IMR-90 (cell line): ENCODE measurements at regions not wholly inside any gene's neighbourhood (a gene's known extent, or its start where the extent isn't known, plus 50 kb on each side); places are given as distances from the start of the nearest gene placed in this dataset.
A peak's percentile ranks its signal among the peaks of the same experiment; 100 is the strongest.

Experiments used
- ATAC-seq: fragments of 200-7000 bp; cut with Tn5 transposase; 2 replicates; pipeline ENCODE4 v1.9.1; 2020; ENCODE audit warnings: low read depth, mild to moderate bottlenecking, moderate library complexity
- BruUV-seq: library from RNA; stranded (reverse); fragments of 400-500 nt; replicated peaks from 2 replicates; lab custom pipeline; 2021; lab: Mats Ljungman, UMichigan
- CTCF ChIA-PET: fragments of 300-600 bp; formaldehyde crosslinking; extraction: SDS; loops from one replicate; lab custom pipeline; 2021; ENCODE audit warnings: antibody characterized with exemption; lab: Yijun Ruan, JAX
- POLR2A ChIA-PET: fragments of 300-600 bp; sonication (Branson Sonifier 250); formaldehyde crosslinking; loops from one replicate; lab custom pipeline; 2022; ENCODE audit warnings: antibody characterized with exemption; ENCODE audit not compliant: unreplicated experiment; lab: Charles Lee
- DNase-seq: peaks from one replicate; pipeline ENCODE4 v3.0.0; 2013
- H2AFZ ChIP-seq: replicated peaks from 2 replicates; pipeline ENCODE3; 2013; ENCODE audit warnings: low read length, mild to moderate bottlenecking; ENCODE audit not compliant: poor library complexity
- H2AK5ac ChIP-seq: 2 replicates; pipeline ENCODE4 v1.6.1; 2013; ENCODE audit warnings: low read depth, low read length, inconsistent platforms
- H2AK9ac ChIP-seq: replicated peaks from 2 replicates; pipeline ENCODE3; 2013; ENCODE audit warnings: mild to moderate bottlenecking, low read depth, low read length, moderate library complexity; ENCODE audit not compliant: poor library complexity
- H2BK120ac ChIP-seq: 2 replicates; pipeline ENCODE4 v1.6.1; 2013; ENCODE audit warnings: low read depth, low read length, inconsistent platforms
- H2BK15ac ChIP-seq: 3 replicates; pipeline ENCODE4 v1.6.1; 2013; ENCODE audit warnings: low read depth, low read length, inconsistent platforms
- H2BK20ac ChIP-seq: 2 replicates; pipeline ENCODE4 v1.6.1; 2013; ENCODE audit warnings: low read depth, mild to moderate bottlenecking, inconsistent platforms, low read length, moderate library complexity
- H2BK5ac ChIP-seq: 2 replicates; pipeline ENCODE4 v1.6.1; 2013; ENCODE audit warnings: mild to moderate bottlenecking, low read depth, low read length, inconsistent platforms; ENCODE audit not compliant: poor library complexity, severe bottlenecking
- H3K14ac ChIP-seq: replicated peaks from 2 replicates; pipeline ENCODE4 v1.6.1; 2013; ENCODE audit warnings: low read depth, low read length, inconsistent platforms
- H3K18ac ChIP-seq: 2 replicates; pipeline ENCODE4 v1.6.1; 2013; ENCODE audit warnings: low read depth, low read length, control low read depth
- H3K23ac ChIP-seq: 2 replicates; pipeline ENCODE4 v1.6.1; 2013; ENCODE audit warnings: low read depth, low read length, inconsistent platforms
- H3K27ac ChIP-seq: 2 replicates; pipeline ENCODE4 v1.5.1; 2013; ENCODE audit warnings: mild to moderate bottlenecking, control low read depth, low read length; ENCODE audit not compliant: insufficient read depth
- H3K27me3 ChIP-seq: 2 replicates; pipeline ENCODE4 v1.6.1; 2013; ENCODE audit warnings: low read length; ENCODE audit not compliant: control insufficient read depth, insufficient read depth
- H3K36me3 ChIP-seq: 2 replicates; pipeline ENCODE4 v1.6.1; 2013; ENCODE audit warnings: low read length, mixed read lengths; ENCODE audit not compliant: control insufficient read depth, insufficient read depth
- H3K4ac ChIP-seq: 2 replicates; pipeline ENCODE4 v1.6.1; 2013; ENCODE audit warnings: low read depth, low read length, inconsistent platforms
- H3K4me1 ChIP-seq: 2 replicates; pipeline ENCODE4 v1.6.1; 2013; ENCODE audit warnings: low read length, mixed read lengths; ENCODE audit not compliant: control insufficient read depth, insufficient read depth
- H3K4me2 ChIP-seq: 2 replicates; pipeline ENCODE4 v1.6.1; 2013; ENCODE audit warnings: low read depth, mild to moderate bottlenecking, control low read depth, low read length, moderate library complexity
- H3K4me3 ChIP-seq: 2 replicates; pipeline ENCODE4 v1.5.1; 2013; ENCODE audit warnings: low read depth, mild to moderate bottlenecking, control low read depth, low read length, moderate library complexity; ENCODE audit not compliant: insufficient read depth
- H3K56ac ChIP-seq: 2 replicates; pipeline ENCODE4 v1.6.1; 2013; ENCODE audit warnings: low read length, inconsistent platforms; ENCODE audit not compliant: insufficient read depth; ENCODE audit errors: extremely low read depth
- H3K79me1 ChIP-seq, 2 experiments: 2 replicates each; pipeline ENCODE4 v1.6.1; 2013; ENCODE audit warnings: low read length in 2 of 2, inconsistent platforms in 1 of 2, low read depth in 1 of 2
- H3K9ac ChIP-seq: 2 replicates; pipeline ENCODE4 v1.6.1; 2013; ENCODE audit warnings: low read depth, low read length, control low read depth
- H3K9me1 ChIP-seq: 2 replicates; pipeline ENCODE4 v1.6.1; 2013; ENCODE audit warnings: low read length, inconsistent platforms; ENCODE audit not compliant: insufficient read depth
- H3K9me3 ChIP-seq: 2 replicates; pipeline ENCODE4 v1.6.1; 2013; ENCODE audit warnings: low read length; ENCODE audit not compliant: control insufficient read depth, insufficient read depth
- H4K20me1 ChIP-seq: 2 replicates; pipeline ENCODE4 v1.6.1; 2013; ENCODE audit warnings: low read length, inconsistent platforms; ENCODE audit not compliant: insufficient read depth
- H4K5ac ChIP-seq: 2 replicates; pipeline ENCODE4 v1.6.1; 2013; ENCODE audit warnings: mild to moderate bottlenecking, low read depth, low read length, control low read depth
- H4K8ac ChIP-seq, 2 experiments: 2 replicates each; pipeline ENCODE4 v1.6.1; 2013; ENCODE audit warnings: low read depth in 2 of 2, low read length in 2 of 2, control low read depth in 1 of 2, inconsistent platforms in 1 of 2
- H4K91ac ChIP-seq: 2 replicates; pipeline ENCODE4 v1.6.1; 2013; ENCODE audit warnings: low read depth, low read length, inconsistent platforms; ENCODE audit not compliant: insufficient read depth
- BHLHE40 ChIP-seq: fragments of 150-350 bp; IDR thresholded peaks from 2 replicates; pipeline ENCODE4 v1.6.1; 2016; ENCODE audit warnings: mild to moderate bottlenecking, low read depth, low read length
- CEBPB ChIP-seq: IDR thresholded peaks from 2 replicates; pipeline ENCODE4 v1.6.1; 2012; ENCODE audit warnings: low read depth, low read length, improper control_type of control experiment
- CTCF ChIP-seq: conservative IDR thresholded peaks from 2 replicates; pipeline ENCODE4 v1.5.1; 2012; ENCODE audit warnings: mild to moderate bottlenecking, low read depth, low read length, improper control_type of control experiment
- ELK1 ChIP-seq: fragments of 150-350 bp; IDR thresholded peaks from 2 replicates; pipeline ENCODE4 v1.6.1; 2016; ENCODE audit warnings: low read depth, mild to moderate bottlenecking, low read length, moderate library complexity, borderline replicate concordance
- FOS ChIP-seq: fragments of 150-350 bp; IDR thresholded peaks from 2 replicates; pipeline ENCODE4 v1.6.1; 2016; ENCODE audit warnings: low read depth, low read length
- MAFK ChIP-seq: IDR thresholded peaks from 2 replicates; pipeline ENCODE4 v1.6.1; 2012; ENCODE audit warnings: low read depth, low read length, improper control_type of control experiment
- MAZ ChIP-seq: IDR thresholded peaks from 2 replicates; pipeline ENCODE4 v1.6.1; 2012; ENCODE audit warnings: low read depth, mild to moderate bottlenecking, low read length, improper control_type of control experiment, moderate library complexity, borderline replicate concordance
- MXI1 ChIP-seq: IDR thresholded peaks from 2 replicates; pipeline ENCODE4 v1.6.1; 2012; ENCODE audit warnings: low read depth, mild to moderate bottlenecking, low read length, moderate library complexity, borderline replicate concordance
- NFE2L2 ChIP-seq: fragments of 150-350 bp; IDR thresholded peaks from 2 replicates; pipeline ENCODE4 v1.6.1; 2016; ENCODE audit warnings: low read depth, mild to moderate bottlenecking, low read length
- POLR2A ChIP-seq: IDR thresholded peaks from 2 replicates; pipeline ENCODE4 v1.6.1; 2012; ENCODE audit warnings: mild to moderate bottlenecking, low read depth, low read length
- RAD21 ChIP-seq: IDR thresholded peaks from 2 replicates; pipeline ENCODE4 v1.6.1; 2012; ENCODE audit warnings: low read length, improper control_type of control experiment
- RCOR1 ChIP-seq: IDR thresholded peaks from 2 replicates; pipeline ENCODE4 v1.6.1; 2012; ENCODE audit warnings: mild to moderate bottlenecking, low read length, improper control_type of control experiment; ENCODE audit not compliant: insufficient replicate concordance
- RFX5 ChIP-seq: IDR thresholded peaks from 2 replicates; pipeline ENCODE4 v1.8.0; 2012; ENCODE audit warnings: low read depth, mild to moderate bottlenecking, low read length, moderate library complexity
- SMC3 ChIP-seq: fragments of 150-350 bp; IDR thresholded peaks from 2 replicates; pipeline ENCODE4 v1.6.1; 2016; ENCODE audit warnings: low read depth, mild to moderate bottlenecking, antibody characterized with exemption, low read length, moderate library complexity
- WGBS, 2 experiments: methylation state at CpG; one replicate each; pipeline versions ENCODE4 v1.1.5 to v1.1.7; 2013; ENCODE audit warnings: missing lambda C conversion rate in 2 of 2; ENCODE audit not compliant: insufficient read length in 1 of 2; ENCODE audit errors: extremely low coverage in 2 of 2; 5-methylcytosine and 5-hydroxymethylcytosine counted together
- dilution Hi-C: fragments of 300-500 bp; cut with HindIII; formaldehyde crosslinking; loops from one replicate; pipeline ENCODE4 v1.14.3; 2018; ENCODE audit warnings: low sequenced_read_pairs; ENCODE audit not compliant: unreplicated experiment
- in situ Hi-C: fragments of 300-500 bp; cut with MboI; formaldehyde crosslinking; loops from 3 replicates; pipeline ENCODE4 v1.14.3; 2019; ENCODE audit warnings: low sequenced_read_pairs, inconsistent platforms, mixed read lengths
- intact Hi-C: fragments of 100-400 bp; cut with micrococcal nuclease; formaldehyde crosslinking; loops from 2 replicates; pipeline ENCODE4 v1.10.0; 2022
- TF ChIP-seq, protein P1 (sequence below): fragments of 150-350 bp; IDR thresholded peaks from 2 replicates; pipeline ENCODE4 v1.6.1; 2017; ENCODE audit warnings: mild to moderate bottlenecking, antibody characterized with exemption, low read length, low read depth

DNA sequence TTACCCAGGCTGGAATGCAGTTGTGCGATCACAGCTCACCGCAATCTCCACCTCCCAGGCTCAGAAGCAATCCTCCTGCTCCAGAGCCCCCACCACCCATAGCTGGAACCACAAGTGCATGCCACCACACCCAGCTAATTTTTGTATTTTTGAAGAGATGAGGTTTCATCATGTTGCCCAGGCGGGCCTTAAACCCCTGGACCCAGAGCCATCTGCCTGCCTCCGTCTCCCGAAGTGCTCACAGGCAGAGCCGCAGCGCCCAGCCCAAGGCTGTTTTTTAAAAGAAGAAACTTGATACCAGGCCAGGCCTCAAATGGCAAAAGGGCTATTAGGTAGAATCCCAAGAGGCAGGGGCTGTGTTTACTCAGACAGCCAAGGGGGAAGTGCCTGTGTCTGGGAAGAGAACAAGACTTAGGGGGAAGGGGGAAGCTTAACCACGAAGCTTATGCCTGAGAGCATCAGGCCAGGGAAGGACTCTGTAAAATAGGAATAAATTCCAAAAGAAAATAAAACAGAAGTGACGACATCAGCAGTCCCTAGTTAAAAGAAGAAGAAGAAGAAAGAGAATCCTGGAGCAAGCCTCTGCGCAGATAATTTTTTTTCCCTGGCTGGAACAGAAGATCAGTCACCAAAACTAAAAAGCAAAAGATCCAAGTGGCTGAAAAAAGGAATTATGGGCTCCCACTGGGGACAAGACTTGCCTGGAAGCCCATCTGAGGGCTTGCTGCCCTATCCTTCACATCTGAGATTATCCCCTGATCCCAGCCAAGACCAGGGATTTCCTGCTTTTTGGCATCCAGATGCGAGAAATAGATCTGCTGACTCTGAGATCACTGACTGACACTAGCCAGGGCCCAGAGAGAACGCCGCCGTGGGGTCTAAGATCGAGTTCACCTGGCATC, 170.5 kb downstream of the NDUFA12 start:
- in situ Hi-C loops (no loop called here), intact Hi-C loops (no loop called here), dilution Hi-C loops (no loop called here)
- H2BK15ac ChIP-seq, result no peak overlapping the region
- POLR2A ChIA-PET, result no interaction called here
- no peak overlapping the region for H4K91ac ChIP-seq
- H4K8ac ChIP-seq, result no peak overlapping the region
- no TSS peak for BruUV-seq
- H3K4ac ChIP-seq, result no peak overlapping the region
- H3K36me3 ChIP-seq, result no peaks in the 10 kb centered on the region
- H2AFZ ChIP-seq, result no peak overlapping the region
- H3K9me1 ChIP-seq, result no peaks in the 10 kb centered on the region
- no peak overlapping the region for H2AK9ac ChIP-seq
- H2AK5ac ChIP-seq, result no peak overlapping the region
- H3K9ac ChIP-seq, result no peak overlapping the region
- no peak overlapping the region for H3K23ac ChIP-seq
- no peak overlapping the region for H3K27ac ChIP-seq
- H3K27me3 ChIP-seq, result no peaks in the 10 kb centered on the region; the same call in 1 of the 2 replicates
- 51% methylated on average over 6 of the region's 15 CpGs; no CpG with 5 or more reads in 1 of the 2 experiments for whole genome bisulfite sequencing, 2 experiments
- H4K5ac ChIP-seq, result no peak overlapping the region
- no peak overlapping the region for H3K18ac ChIP-seq
- TF ChIP-seq, protein P1, sequence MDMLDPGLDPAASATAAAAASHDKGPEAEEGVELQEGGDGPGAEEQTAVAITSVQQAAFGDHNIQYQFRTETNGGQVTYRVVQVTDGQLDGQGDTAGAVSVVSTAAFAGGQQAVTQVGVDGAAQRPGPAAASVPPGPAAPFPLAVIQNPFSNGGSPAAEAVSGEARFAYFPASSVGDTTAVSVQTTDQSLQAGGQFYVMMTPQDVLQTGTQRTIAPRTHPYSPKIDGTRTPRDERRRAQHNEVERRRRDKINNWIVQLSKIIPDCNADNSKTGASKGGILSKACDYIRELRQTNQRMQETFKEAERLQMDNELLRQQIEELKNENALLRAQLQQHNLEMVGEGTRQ, result no peak
- TF ChIP-seq MAFK (no peak), MXI1 (no peak), BHLHE40 (no peak), SMC3 (no peak), RAD21 (no peak), MAZ (no peak), FOS (no peak), CTCF (no peak), CEBPB (no peak), RCOR1 (no peak), POLR2A (no peak), ELK1 (no peak), NFE2L2 (no peak), RFX5 (no peak)
- H3K14ac ChIP-seq, result no peak overlapping the region
- no peaks in the 10 kb centered on the region for H3K9me3 ChIP-seq
- H3K4me1 ChIP-seq, result peaks cover 3% of the 10 kb centered on the region
- H3K4me2 ChIP-seq, result no peak overlapping the region
- peak; percentile 32; the same call in 1 of the 2 replicates for ATAC-seq
- H2BK20ac ChIP-seq, result no peak overlapping the region
- H3K79me1 ChIP-seq, result no peaks in the 10 kb centered on the region
- H4K20me1 ChIP-seq, result no peaks in the 10 kb centered on the region
- CTCF ChIA-PET, result interaction anchor here (0.6 kb wide), 1 partner anchor 33 kb away, joined by 3 read pairs; no protein-coding TSS in a partner anchor
- H2BK5ac ChIP-seq, result no peak overlapping the region
- H3K4me3 ChIP-seq, result no peak overlapping the region
- DNase-seq, result peak; percentile 1
- no peak overlapping the region for H3K56ac ChIP-seq
- H2BK120ac ChIP-seq, result no peak overlapping the region
